Astrocyte (in vitro differentiated cells and primary cell): ENCODE measurements at regions not wholly inside any gene's neighbourhood (a gene's known extent, or its start where the extent isn't known, plus 50 kb on each side); places are given as distances from the start of the nearest gene placed in this dataset.

Experiments
- EZH2 ChIP-seq: IDR thresholded peaks from 2 replicates; pipeline ENCODE4 v1.6.1; 2012; ENCODE audit warnings: mild to moderate bottlenecking, low read length, inconsistent platforms; ENCODE audit not compliant: insufficient read depth
- TF ChIP-seq, protein P1 (sequence below): IDR thresholded peaks from 2 replicates; pipeline ENCODE4 v1.5.1; 2011; ENCODE audit warnings: low read depth, mild to moderate bottlenecking, inconsistent platforms, low read length, moderate library complexity; ENCODE audit not compliant: insufficient read depth

DNA sequence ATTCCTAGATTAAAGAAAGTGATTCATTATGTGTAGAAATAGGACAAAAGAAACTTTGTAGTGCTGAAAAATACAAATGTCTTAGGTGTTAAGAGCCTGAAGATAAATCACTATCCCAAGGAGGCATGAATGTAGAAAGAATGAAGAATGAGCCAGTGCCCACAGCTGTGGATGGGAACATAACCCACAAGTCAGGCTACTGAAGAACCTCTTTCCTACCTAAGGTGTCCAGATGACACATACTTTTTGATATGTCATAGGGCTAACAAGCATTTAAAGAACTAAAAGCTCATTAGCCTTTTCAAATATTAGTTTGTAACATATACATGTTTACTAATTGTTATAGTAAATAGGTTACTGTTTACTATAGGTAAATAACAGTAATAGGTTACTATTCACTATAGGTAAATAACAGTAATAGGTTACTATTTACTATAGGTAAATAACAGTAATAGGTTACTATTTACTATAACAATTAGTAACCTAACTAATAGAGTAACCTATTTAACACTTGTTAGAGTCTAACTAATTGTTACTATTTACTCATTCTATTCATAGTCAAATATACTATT is 275.0 kb upstream of the KYNU start:
- TF ChIP-seq, protein P1, sequence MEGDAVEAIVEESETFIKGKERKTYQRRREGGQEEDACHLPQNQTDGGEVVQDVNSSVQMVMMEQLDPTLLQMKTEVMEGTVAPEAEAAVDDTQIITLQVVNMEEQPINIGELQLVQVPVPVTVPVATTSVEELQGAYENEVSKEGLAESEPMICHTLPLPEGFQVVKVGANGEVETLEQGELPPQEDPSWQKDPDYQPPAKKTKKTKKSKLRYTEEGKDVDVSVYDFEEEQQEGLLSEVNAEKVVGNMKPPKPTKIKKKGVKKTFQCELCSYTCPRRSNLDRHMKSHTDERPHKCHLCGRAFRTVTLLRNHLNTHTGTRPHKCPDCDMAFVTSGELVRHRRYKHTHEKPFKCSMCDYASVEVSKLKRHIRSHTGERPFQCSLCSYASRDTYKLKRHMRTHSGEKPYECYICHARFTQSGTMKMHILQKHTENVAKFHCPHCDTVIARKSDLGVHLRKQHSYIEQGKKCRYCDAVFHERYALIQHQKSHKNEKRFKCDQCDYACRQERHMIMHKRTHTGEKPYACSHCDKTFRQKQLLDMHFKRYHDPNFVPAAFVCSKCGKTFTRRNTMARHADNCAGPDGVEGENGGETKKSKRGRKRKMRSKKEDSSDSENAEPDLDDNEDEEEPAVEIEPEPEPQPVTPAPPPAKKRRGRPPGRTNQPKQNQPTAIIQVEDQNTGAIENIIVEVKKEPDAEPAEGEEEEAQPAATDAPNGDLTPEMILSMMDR, result no peak
- TF ChIP-seq EZH2, result no peak
